DMS114 treated with DMSO at 0.1 percent for 48 hours (cell line): ENCODE measurements at regions not wholly inside any gene's neighbourhood (a gene's known extent, or its start where the extent isn't known, plus 50 kb on each side); places are given as distances from the start of the nearest gene placed in this dataset.
"Not testable (repeated sequence)": the region's sequence is repeated elsewhere in the genome, so short reads cannot be mapped to it uniquely, and the experiment has no call there.

ENCODE experiments used
- DNase-seq: peaks from one replicate; lab custom pipeline; 2025; ENCODE audit not compliant: unreplicated experiment; lab: John Stamatoyannopoulos, UW

DNA sequence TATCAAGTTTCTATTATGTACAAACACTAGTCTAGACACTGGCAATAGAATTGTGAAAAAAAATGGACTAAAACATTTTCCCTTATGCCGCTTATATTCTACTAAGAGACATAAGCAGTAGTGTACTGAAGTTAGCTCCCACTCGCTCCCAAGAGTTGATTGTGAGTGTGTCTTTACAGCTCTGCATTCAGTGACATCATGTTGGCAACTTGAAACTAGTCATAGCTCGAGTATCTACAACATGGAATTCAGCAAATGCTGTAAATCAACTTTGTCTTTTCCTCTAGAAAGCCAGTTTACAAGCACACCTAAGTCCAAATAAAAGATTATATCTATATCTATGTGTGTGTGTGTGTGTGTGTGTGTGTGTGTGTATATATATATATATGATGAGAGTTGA, 58.8 kb upstream of the MAGI2 start:
- DNase-seq: no peak

- not testable (repeated sequence) for DNase-seq
These were observed 57.6 kb upstream of the MAGI2 start for GRCh38 chr7:79511056-79511455.

DNA sequence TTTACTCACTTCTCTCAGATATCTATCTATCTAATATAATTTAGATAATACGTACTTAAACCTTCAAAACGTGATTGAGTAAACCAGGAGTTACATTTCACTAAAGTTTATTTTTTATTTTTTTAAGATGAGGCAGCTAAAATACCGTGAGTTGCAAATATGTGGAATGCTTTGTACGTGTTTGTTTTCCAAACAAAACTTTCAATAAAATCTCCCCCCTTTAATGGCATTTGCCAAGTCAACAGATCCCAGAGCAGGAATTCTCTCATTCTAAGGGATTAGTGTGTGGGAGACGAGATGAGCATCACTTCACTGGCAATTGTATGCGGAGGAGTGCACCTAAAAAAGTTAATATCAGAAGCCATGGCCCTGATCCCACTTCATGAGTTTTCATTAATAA, 53.7 kb upstream of the MAGI2 start:
- no peak for DNase-seq

DNA sequence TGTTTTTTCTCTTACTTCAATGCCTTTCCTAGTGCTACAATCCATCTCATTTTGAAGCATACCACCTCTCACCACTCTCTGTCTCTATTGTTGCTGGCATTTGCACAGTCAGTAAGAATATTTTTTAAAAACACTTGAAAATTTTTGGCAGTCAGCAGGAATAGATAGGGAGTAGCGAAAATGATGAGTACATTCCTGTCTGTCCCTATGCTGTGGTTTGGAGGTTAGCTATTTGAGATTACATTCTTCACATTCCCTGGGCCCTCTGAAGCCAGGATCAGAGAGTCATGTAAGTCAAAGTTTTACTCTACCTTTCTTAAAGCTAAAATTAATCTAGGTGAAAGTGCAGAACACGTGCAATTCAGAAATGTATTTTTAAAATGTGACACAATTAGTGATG, 53.0 kb upstream of the MAGI2 start:
- DNase-seq: no peak

GRCh38 chr7:79504607-79505389, 51.3 kb upstream of the MAGI2 start:
- DNase-seq: no peak
